WTC11 (cell line): ENCODE measurements at regions not wholly inside any gene's neighbourhood (a gene's known extent, or its start where the extent isn't known, plus 50 kb on each side); places are given as distances from the start of the nearest gene placed in this dataset.
"Not testable (repeated sequence)": the region's sequence is repeated elsewhere in the genome, so short reads cannot be mapped to it uniquely, and the experiment has no call there.

Experiments used
- ATAC-seq: fragments of 200-7000 bp; cut with Tn5 transposase; 2 replicates; pipeline ENCODE4 v1.10.0; 2021; ENCODE audit warnings: mild to moderate bottlenecking, moderate library complexity
- CTCF ChIA-PET: fragments of 300-600 bp; sonication (Branson Sonifier 250); formaldehyde crosslinking; loops from one replicate; lab custom pipeline; 2021; ENCODE audit warnings: antibody characterized with exemption; lab: Charles Lee
- POLR2A ChIA-PET: fragments of 350-600 bp; sonication (Branson Sonifier 250); formaldehyde crosslinking; loops from one replicate; lab custom pipeline; 2021; ENCODE audit warnings: antibody characterized with exemption; lab: Charles Lee
- DNase-seq: peaks from one replicate; pipeline ENCODE4 v3.0.0; 2021; ENCODE audit warnings: low spot score
- H3K27ac Mint-ChIP-seq: 2 replicates; pipeline ENCODE4 v1.8.0; 2021; ENCODE audit warnings: mixed read lengths
- H3K27me3 Mint-ChIP-seq: 2 replicates; pipeline ENCODE4 v1.8.0; 2021; ENCODE audit warnings: low read depth, mild to moderate bottlenecking, moderate library complexity, mixed read lengths
- H3K36me3 Mint-ChIP-seq: 2 replicates; pipeline ENCODE4 v1.8.0; 2021; ENCODE audit warnings: mixed read lengths
- H3K4me1 Mint-ChIP-seq: 2 replicates; pipeline ENCODE4 v1.8.0; 2022; ENCODE audit warnings: mixed read lengths
- H3K4me3 Mint-ChIP-seq: 2 replicates; pipeline ENCODE4 v1.8.0; 2021; ENCODE audit warnings: mild to moderate bottlenecking, moderate library complexity, mixed read lengths
- H3K9me3 Mint-ChIP-seq: 2 replicates; pipeline ENCODE4 v1.8.0; 2021; ENCODE audit warnings: mixed read lengths
- AR ChIP-seq: fragments of 250-450 bp; sonication (Bioruptor Pico); IDR thresholded peaks from 2 replicates; pipeline ENCODE4 v1.9.0; 2021; ENCODE audit warnings: mild to moderate bottlenecking
- E2F5 ChIP-seq: sonication (generic); formaldehyde crosslinking; IDR thresholded peaks from 2 replicates; pipeline ENCODE4 v1.8.1; 2022; ENCODE audit warnings: mild to moderate bottlenecking, moderate library complexity, missing genetic modification reagents
- GABPB1 ChIP-seq: sonication (generic); formaldehyde crosslinking; IDR thresholded peaks from 2 replicates; pipeline ENCODE4 v1.8.1; 2023; ENCODE audit warnings: mild to moderate bottlenecking, missing genetic modification reagents
- GRHL2 ChIP-seq: fragments of 250-450 bp; sonication (Bioruptor Pico); IDR thresholded peaks from 2 replicates; pipeline ENCODE4 v1.8.0; 2022; ENCODE audit warnings: mild to moderate bottlenecking, moderate library complexity; ENCODE audit not compliant: insufficient replicate concordance, severe bottlenecking
- NFE2L1 ChIP-seq: sonication (generic); formaldehyde crosslinking; IDR thresholded peaks from 2 replicates; pipeline ENCODE4 v1.8.1; 2023; ENCODE audit warnings: missing genetic modification reagents
- NR1H2 ChIP-seq: sonication (generic); formaldehyde crosslinking; IDR thresholded peaks from 2 replicates; pipeline ENCODE4 v1.9.0; 2021; ENCODE audit warnings: mild to moderate bottlenecking, moderate library complexity, missing genetic modification reagents
- OVOL2 ChIP-seq: fragments of 250-450 bp; sonication (Bioruptor Pico); IDR thresholded peaks from 2 replicates; pipeline ENCODE4 v1.9.0; 2021; ENCODE audit warnings: mild to moderate bottlenecking, borderline replicate concordance
- PRDM15 ChIP-seq: sonication (generic); formaldehyde crosslinking; IDR thresholded peaks from 2 replicates; pipeline ENCODE4 v1.8.0; 2022; ENCODE audit warnings: missing genetic modification reagents
- RORB ChIP-seq: fragments of 250-450 bp; sonication (Bioruptor Pico); IDR thresholded peaks from 2 replicates; pipeline ENCODE4 v1.9.0; 2021; ENCODE audit warnings: mild to moderate bottlenecking
- USF2 ChIP-seq: sonication (generic); formaldehyde crosslinking; IDR thresholded peaks from 2 replicates; pipeline ENCODE4 v1.8.1; 2023; ENCODE audit warnings: mild to moderate bottlenecking, missing genetic modification reagents, moderate library complexity
- ZNF138 ChIP-seq: sonication (generic); formaldehyde crosslinking; conservative IDR thresholded peaks from 2 replicates; pipeline ENCODE4 v1.8.1; 2022; ENCODE audit warnings: mild to moderate bottlenecking, moderate library complexity, missing genetic modification reagents
- ZNF512 ChIP-seq: sonication (generic); formaldehyde crosslinking; IDR thresholded peaks from 2 replicates; pipeline ENCODE4 v1.8.1; 2022; ENCODE audit warnings: missing genetic modification reagents, borderline replicate concordance

- ChIA-PET POLR2A (no interaction called here), CTCF (no interaction called here)
- Mint-ChIP-seq H3K4me1 (peaks cover 22% of the 10 kb centered on the region), H3K4me3 (no peak overlapping the region), H3K27ac (no peak overlapping the region), H3K9me3 (no peaks in the 10 kb centered on the region), H3K27me3 (no peaks in the 10 kb centered on the region), H3K36me3 (no peaks in the 10 kb centered on the region)
- ATAC-seq = no peak
- no peak for TF ChIP-seq NFE2L1 (CRISPR knock-in tag)
- no peak for TF ChIP-seq ZNF138 (CRISPR knock-in tag)
- DNase-seq = no peak
Observed at GRCh38 chr2:429142-429541, 141.3 kb upstream of the ALKAL2 start.

GRCh38 chr2:428591-428990 is 140.7 kb upstream of the ALKAL2 start:
- H3K9me3 Mint-ChIP-seq = no peaks in the 10 kb centered on the region
- no peaks in the 10 kb centered on the region for H3K36me3 Mint-ChIP-seq
- ChIA-PET CTCF (no interaction called here), POLR2A (no interaction called here)
- no peak overlapping the region for H3K4me3 Mint-ChIP-seq
- H3K27ac Mint-ChIP-seq = no peak overlapping the region
- DNase-seq (no peak), ATAC-seq (no peak)
- peaks cover 19% of the 10 kb centered on the region for H3K4me1 Mint-ChIP-seq
- TF ChIP-seq USF2 (CRISPR knock-in tag) (no peak), PRDM15 (CRISPR knock-in tag) (no peak), E2F5 (CRISPR knock-in tag) (no peak), ZNF512 (CRISPR knock-in tag) (no peak), GRHL2 (CRISPR knock-in tag) (no peak), OVOL2 (CRISPR knock-in tag) (no peak), RORB (CRISPR knock-in tag) (no peak), GABPB1 (CRISPR knock-in tag) (no peak), NR1H2 (CRISPR knock-in tag) (no peak), AR (CRISPR knock-in tag) (no peak)
- H3K27me3 Mint-ChIP-seq = no peaks in the 10 kb centered on the region

- DNase-seq, H3K27me3 Mint-ChIP-seq, H3K9me3 Mint-ChIP-seq, POLR2A ChIA-PET, H3K4me1 Mint-ChIP-seq, H3K36me3 Mint-ChIP-seq, CTCF ChIA-PET, H3K4me3 Mint-ChIP-seq, ATAC-seq, H3K27ac Mint-ChIP-seq: not testable (repeated sequence)
Observed at GRCh38 chr2:426696-427095, 138.8 kb upstream of the ALKAL2 start.
